Hematopoietic multipotent progenitor cell treated with erythropoietin and hydrocortisone succinate and interleukin-3 and kit ligand, for 4 days (in vitro differentiated cells): ENCODE measurements at regions not wholly inside any gene's neighbourhood (a gene's known extent, or its start where the extent isn't known, plus 50 kb on each side); places are given as distances from the start of the nearest gene placed in this dataset.
A peak's percentile ranks its signal among the peaks of the same experiment; 100 is the strongest.
"Not testable (repeated sequence)": the region's sequence is repeated elsewhere in the genome, so short reads cannot be mapped to it uniquely, and the experiment has no call there.

Experiments
- DNase-seq: peaks from one replicate; pipeline ENCODE4 v3.0.0-alpha.2; 2015

DNA sequence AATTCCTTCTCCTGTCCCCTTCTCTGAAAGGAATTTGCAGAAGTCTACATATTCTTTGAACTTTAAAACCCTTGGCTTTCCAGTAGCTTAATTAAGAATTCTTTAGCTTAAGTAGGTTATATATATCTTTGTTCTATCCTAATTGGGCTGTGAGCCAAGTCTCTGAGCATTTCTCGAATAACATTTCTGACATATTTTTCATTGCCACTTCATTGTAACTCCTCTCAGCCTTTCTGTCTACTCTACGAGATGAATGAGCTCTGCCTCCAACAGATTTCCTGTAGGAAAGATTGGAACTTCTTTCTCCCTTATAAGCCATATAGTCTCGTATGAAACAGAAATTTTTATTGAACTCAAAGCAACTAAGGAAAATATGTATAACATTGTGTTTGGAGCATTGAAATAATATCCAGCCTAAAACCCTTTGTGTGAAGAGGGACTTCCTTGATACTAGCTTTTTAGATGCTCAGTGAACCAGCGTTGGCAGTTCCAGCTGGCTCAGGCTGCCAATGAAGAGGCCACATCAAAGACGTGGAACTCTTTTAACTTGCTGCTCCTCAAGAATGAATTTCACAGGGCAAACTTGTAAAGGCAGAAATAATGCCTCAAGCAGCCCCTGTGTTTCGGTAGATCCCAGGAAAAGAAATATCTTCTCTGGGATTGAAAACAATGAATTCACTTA is 87.7 kb upstream of the NOX3 start:
- no peak for DNase-seq

DNA sequence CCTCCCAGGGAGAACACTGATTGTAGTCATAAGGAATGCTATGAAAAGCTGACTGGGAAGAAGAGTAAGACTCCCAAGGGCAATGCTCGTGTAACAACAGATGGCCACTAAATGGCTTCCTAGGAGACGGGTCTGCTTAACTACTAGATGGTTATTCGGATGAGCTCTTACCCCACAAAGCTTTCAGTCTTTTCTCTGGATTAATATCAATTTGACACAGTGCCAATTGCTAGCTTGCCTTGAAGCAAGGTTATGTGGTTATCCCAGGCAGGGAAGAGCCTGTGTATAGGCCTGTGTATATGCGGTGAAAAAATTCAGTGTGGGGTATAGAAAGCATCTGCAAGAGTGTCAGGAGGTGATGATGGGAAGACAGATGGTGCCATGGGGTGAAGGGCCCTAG is 86.4 kb upstream of the NOX3 start:
- DNase-seq: no peak

DNA sequence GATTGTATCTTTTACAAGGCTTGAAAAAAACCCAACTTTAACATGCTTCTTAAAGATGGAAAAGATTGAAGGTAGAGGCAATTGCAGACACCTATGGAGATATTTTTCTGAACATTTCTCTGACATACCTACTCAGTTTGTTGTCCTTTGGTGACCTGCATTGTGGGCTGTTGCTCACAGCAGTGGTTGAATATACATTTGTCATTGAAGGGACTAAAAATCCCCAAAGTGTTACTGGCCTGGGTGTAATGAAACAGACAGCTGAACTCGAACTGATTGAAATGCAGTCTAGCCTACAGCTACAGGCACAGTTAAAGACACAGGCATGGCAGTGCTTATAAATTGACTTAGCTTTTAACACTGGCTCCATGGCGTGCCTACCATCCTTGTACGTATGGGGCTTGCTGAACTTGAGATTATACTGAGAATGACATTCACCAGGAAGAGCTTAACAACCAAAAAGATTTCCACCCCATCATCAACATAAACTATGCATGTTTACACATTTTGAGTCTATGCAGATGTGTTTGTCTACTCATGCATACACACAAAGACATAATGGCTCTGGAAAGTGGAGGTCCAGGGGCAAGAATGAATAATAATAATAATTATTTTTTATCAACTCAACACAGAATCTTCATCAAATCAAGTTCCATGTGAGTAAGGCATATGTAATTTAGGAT is 83.2 kb upstream of the NOX3 start:
- no peak for DNase-seq

DNA sequence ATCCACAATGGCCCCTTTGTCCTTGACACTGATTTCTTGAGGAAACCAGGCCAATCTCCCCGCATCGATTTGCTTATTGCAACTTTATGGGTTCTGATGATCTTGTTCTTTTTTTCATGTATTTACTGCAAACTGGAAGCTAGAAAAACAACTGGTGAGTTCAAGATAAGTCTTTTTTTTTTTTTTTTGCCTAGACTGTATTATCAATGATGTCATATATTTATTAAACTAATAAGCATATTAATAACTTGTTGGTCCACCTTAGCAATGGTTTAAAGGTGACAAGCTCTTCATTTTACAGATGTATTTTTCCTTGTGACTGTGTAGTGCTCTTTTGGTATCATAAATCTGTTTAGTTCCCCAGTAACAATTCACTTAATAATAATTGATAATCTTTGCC is 79.0 kb upstream of the NOX3 start:
- DNase-seq: no peak

DNA sequence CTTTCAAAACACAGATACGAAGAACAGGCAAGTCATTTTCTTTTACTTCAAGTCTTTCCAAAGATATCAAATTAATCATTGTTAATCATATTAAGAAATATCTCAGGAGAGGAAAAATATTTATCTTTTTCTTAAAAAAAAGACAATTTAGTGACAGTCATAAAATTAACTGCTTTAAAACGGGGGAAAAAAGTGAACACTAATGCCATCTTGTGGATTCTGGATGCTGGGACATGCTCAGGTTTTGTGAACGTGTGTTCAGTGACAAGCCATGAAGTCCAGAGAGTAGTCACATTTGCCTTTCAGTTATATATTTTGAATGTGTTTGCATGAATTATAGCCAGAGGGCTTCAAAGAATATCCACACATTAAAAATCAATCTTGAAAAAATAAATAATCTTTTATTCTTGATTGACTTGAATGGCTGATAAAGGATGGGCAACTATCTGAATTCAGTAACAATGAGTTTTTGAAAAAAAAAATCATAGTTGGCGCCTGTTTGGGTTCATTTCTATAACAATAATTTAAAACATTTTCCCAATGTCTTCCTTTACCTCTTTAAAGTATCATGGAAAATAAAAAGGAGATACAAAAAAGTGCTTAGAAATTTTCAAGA is 74.7 kb upstream of the NOX3 start:
- DNase-seq: peak; percentile 76

DNA sequence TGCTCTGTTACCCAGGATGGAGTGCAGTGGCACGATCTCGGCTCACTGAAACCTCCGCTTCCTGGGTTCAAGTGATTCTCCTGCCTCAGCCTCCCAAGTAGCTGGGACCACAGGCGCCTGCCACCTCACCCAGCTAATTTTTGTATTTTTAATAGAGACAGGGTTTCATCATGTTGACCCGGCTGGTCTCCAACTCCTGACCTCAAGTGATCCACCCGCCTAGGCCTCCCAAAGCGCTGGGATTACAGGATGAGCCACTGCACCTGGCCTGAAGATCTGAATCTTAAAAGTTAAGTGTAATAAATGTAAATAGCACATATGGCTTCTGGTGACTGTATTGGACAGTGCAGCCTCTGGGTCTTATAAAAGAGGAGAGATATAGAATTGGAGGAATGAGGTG is 74.2 kb upstream of the NOX3 start:
- DNase-seq: not testable (repeated sequence)

DNA sequence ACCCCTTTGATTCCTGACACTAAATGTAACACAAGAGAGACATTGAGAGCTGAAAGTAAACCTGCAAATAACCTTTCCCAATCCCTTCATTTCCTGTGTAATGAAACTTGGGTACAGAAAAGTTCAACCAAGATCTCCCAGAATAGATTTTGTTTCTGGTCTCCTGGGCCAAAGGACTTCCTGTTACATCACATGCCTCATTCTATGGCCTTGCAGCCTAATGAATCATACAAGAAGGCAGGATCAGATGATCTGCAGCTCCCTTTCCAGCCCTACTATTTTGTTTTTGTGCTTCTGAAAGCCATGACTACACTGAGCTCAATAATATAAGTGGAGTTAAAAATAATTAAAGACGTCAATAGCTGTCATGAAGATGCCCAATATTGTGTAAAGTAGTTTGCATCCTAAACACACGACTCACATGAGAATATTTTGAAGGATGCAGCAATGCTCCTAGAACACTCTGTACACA is 73.4 kb upstream of the NOX3 start:
- peak; percentile 66 for DNase-seq

DNA sequence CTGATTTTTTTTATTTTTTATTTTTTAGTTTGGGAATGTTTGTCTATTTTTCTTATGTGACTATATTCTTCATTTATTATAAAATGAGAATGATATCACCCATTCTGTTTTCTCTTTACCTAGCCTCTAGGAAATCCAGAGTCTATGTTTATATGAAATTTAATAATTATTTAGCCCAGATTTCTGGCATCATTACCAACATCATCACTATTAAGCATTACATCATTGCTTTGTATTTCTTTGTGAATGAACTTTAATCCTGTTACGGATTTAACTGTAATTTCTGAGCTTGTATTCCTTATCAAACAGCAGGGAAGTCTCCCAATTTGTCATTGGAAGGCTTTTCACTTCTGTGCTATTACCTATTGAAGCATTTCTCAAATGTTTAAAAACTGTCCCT is 72.7 kb upstream of the NOX3 start:
- DNase-seq: no peak

DNA sequence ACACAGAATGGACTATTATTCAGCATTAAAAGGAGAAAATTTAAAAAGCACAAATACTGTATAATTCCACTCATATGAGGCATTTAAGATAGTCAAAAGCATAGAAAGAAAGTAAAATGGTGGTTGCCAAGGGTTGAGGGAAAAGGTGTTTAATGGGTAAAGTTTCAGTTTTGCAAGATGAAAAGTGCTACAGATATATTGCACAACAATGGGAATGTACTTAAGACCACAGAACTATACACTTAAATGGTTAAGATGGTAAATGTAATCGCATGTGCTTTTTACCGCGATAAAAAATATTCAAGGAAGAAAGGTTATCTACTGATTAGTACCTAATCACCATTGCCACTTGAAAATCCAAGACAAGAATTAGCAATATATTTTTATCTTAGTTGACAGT is 71.8 kb upstream of the NOX3 start:
- DNase-seq: no peak

DNA sequence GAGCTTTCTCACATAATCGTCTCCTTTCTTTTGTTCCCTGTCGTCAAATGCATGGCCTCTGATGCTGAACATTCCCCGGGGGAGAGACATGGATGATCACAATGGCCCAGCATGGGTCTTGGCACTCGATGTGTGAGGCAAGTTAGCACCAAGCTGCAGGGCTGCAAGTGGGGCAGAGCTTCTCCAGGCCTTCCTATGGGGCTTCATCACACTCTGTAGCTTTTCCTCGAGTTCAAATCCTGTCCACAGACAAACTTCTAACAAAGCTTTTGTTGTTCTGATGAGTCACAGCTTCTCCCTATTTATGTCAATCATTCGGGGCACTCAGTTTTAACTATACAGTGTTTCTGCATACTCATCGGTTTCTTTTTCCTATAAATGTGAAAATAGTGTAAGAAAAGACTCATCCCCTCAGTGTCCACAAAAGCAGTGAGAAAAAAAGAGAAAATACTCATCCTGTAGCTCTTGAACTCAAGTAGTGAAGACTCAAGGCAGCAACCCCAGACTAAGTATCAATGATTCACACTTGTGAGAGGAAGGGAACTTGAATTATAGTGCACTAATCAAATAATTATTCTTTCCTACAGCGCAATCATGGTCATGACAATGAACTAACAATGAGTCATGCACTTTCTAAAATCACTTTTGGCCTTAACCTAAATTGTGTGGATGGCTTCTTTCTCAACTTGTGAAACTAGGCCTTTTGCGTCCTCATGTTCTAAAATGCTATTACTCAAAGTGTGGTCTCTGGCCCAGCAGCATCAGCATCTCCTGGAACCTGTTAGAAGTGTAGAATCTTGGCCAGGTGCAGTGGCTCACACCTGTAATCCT is 68.4 kb upstream of the NOX3 start:
- no peak for DNase-seq

DNA sequence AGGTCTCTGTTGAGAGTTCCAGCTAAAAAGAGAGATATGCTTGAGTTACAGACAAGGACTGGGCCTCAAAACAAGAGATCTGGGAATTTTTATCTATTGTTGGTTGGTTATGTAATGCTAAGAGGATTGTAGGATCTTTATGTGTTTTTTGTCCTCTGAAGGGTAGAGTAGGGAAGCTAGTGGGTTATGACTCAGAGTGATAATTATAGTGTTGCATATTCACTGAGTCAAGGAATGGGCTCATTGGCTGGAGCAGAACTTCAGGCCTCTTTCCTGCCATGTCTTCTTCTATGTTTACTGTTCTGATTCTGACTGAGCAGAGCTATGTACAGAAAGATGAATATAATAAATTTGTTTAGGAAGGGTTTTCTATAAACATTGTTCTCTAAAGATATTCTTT is 66.1 kb upstream of the NOX3 start:
- no peak for DNase-seq

DNA sequence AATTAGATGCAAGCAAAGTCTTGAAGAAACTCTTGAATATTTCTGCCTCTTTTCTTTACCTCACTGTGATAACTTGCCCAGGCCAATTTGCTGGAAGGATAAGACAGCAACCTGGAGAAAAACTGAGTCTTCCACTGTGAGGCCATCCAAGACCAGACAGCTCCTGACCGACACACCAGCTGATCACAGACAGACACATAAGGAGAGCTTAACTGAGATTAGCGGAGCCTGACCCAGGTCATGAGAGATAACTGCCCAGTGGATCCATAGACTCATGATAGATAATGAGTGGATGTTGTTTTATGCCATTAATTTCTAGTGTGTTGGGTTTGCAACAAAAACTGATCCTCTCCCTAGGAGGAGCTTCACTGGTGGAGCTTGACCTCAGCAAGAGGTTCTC is 64.4 kb upstream of the NOX3 start:
- DNase-seq: no peak

DNA sequence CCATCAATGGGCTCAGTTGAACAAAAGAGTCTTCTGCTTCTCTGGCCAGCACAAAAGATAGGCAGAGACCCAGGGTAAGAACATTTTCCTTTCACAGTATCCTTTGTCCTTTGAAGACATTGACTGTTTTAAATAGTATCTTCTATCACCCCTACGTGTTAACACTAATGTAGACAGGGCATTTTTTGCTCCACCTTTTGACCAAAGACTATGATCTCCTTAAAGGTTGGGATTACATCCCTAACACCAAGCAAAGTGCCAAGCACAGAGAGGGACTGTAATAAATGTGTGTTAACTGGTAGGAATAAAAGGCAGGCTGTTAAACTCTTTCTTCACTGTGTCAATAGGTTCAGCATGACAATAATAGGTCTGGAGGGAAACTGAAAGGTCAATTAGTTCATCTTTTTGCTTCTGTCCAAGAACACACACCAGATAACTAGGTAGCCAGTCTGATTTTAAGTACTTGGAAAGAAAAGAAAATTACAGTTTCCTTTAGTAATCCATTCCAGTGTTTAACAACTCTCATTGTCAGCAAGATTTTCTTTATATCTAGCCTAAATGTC is 63.6 kb upstream of the NOX3 start:
- no peak for DNase-seq

DNA sequence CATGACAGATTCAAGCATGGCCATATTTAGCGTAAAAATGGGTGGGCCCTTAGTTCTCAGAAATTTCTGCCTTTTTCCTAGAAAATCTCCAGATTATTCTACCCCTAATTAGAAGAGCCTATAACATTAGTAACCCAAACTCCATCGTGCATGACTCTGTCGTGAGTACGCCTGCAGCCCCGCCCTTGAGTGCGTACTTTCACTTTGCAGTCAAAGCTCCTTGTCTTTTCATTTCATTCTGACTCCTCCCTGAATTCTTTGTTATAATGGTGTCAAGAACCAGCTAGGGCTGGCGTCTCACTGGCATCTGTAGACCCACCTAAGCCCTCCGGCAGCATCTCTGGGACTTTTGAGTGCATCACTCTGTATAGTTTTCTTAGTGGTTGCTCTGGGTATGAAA is 61.7 kb upstream of the NOX3 start:
- DNase-seq: no peak

DNA sequence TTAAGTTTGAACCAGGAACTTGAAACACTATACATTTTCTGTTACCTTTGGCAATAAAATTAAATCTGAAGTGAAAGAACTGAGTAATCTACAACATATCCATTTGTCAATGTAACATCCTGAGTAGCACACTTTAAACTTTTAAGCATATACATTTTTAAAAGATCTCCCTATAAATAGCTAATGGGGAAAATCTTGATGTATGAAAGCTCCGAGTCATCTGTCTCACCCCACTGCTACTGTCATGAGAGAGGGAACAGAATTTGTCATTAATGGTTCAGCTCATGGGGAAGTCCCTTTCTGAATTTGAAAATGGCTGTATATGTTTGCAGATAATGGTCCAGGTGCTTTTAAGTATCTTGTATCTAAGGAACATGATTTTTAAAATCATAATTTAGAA is 55.2 kb upstream of the NOX3 start:
- no peak for DNase-seq

DNA sequence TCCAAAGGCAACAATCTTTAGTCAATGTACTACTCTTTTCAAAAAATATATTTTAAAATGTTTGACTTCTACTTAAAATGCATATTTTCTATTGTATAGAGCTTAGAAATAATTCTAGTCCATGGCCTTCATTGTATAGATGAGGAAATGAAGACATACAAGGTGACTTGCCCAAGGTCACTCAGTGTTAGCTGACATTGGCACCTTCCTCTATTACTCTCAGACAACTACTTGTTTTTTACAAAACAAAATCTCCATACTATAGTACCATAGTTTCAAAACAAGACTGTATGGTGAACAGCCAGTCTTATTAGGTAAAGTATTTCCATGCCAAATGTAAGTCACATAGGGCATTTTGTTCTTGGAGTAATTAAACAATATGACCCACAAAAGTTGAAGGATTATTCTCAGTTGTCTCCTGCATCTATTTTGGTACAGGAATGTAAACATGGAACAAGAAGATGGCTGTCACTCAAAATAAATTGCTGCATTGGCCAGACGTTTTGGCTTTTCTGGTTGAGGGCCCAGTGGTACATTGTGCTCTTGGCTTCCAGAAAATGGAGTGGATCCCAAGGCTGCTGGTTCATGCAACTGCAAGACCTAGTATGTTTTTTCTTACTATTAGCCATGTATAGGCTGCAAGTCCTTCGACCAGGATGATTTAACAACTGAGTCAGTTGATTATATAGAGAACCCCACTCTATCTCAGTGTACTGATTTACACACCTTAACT is 54.3 kb upstream of the NOX3 start:
- DNase-seq: no peak

DNA sequence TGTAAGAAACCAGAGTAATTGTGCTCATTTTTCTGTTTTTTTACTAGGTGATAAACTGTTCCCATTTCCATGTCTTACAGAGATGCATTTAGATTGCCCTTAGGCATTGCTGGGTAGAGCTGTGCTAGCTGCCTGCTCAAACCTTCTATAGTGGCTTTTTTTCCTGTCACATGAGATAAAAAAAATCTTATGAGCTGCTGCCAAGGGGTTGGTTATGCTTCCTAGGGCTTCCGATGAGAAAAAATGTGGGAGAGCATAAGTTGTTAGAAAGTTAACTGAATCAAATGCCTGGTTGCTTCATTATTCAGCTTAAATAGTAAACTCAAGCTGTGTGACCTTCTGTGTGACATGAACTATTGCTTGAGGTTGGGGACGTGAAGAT is 50.0 kb upstream of the NOX3 start:
- no peak for DNase-seq
